ENCODE measurements at regions not wholly inside any gene's neighbourhood (a gene's known extent, or its start where the extent isn't known, plus 50 kb on each side); places are given as distances from the start of the nearest gene placed in this dataset.
"Not testable (repeated sequence)": the region's sequence is repeated elsewhere in the genome, so short reads cannot be mapped to it uniquely, and the experiment has no call there.

- H3K4me3 ChIP-seq (ENCODE audit: low read depth, low read length), result no peak overlapping the region
- peak; percentile 38 for TF ChIP-seq CTCF (IDR thresholded peaks at IDR 0.05; ENCODE audit: control insufficient read depth, extremely low read depth, insufficient read depth)
- no peak for DNase-seq (ENCODE audit: low read depth)
Measured at GRCh38 chr2:153287109-153287801, 191.3 kb downstream of the RPRM start.

- no peak for TF ChIP-seq CTCF (IDR thresholded peaks at IDR 0.05; ENCODE audit: control insufficient read depth, extremely low read depth, insufficient read depth)
- no peak for DNase-seq (ENCODE audit: low read depth)
- H3K4me3 ChIP-seq (ENCODE audit: low read depth, low read length), result no peak overlapping the region
Measured at GRCh38 chr2:153268941-153269461, 209.6 kb downstream of the RPRM start.

- not testable (repeated sequence) for DNase-seq (ENCODE audit: low read depth); H3K4me3 ChIP-seq (ENCODE audit: low read depth, low read length)
Measured at GRCh38 chr2:153256876-153257275, 221.7 kb downstream of the RPRM start.

GRCh38 chr2:153246636-153247035 lies 231.9 kb downstream of the RPRM start:
- not testable (repeated sequence) for H3K4me3 ChIP-seq (ENCODE audit: low read depth, low read length); DNase-seq (ENCODE audit: low read depth)

GRCh38 chr2:153235516-153235915 lies 243.0 kb downstream of the RPRM start:
- no peak for TF ChIP-seq CTCF (IDR thresholded peaks at IDR 0.05; ENCODE audit: control insufficient read depth, extremely low read depth, insufficient read depth)
- no peak overlapping the region for H3K4me3 ChIP-seq (ENCODE audit: low read depth, low read length)
- DNase-seq (ENCODE audit: low read depth), result no peak

- no peak overlapping the region for H3K4me3 ChIP-seq (ENCODE audit: low read depth, low read length)
- no peak for TF ChIP-seq CTCF (IDR thresholded peaks at IDR 0.05; ENCODE audit: control insufficient read depth, extremely low read depth, insufficient read depth)
- no peak for DNase-seq (ENCODE audit: low read depth)
Measured at GRCh38 chr2:153232464-153232863, 246.1 kb downstream of the RPRM start.

GRCh38 chr2:153230977-153231376 lies 247.6 kb downstream of the RPRM start:
- TF ChIP-seq CTCF (IDR thresholded peaks at IDR 0.05; ENCODE audit: control insufficient read depth, extremely low read depth, insufficient read depth), result no peak
- H3K4me3 ChIP-seq (ENCODE audit: low read depth, low read length), result no peak overlapping the region
- no peak for DNase-seq (ENCODE audit: low read depth)

GRCh38 chr2:153228904-153229303 lies 249.7 kb downstream of the RPRM start:
- no peak for TF ChIP-seq CTCF (IDR thresholded peaks at IDR 0.05; ENCODE audit: control insufficient read depth, extremely low read depth, insufficient read depth)
- H3K4me3 ChIP-seq (ENCODE audit: low read depth, low read length), result no peak overlapping the region
- DNase-seq (ENCODE audit: low read depth), result no peak
